Esophagus mucosa (tissue), 1 donor: ENCODE measurements at regions not wholly inside any gene's neighbourhood (a gene's known extent, or its start where the extent isn't known, plus 50 kb on each side); places are given as distances from the start of the nearest gene placed in this dataset.

Experiments
- ATAC-seq: fragments of 200-7000 bp; cut with Tn5 transposase; one replicate; pipeline ENCODE4 v1.9.1; 2020
- donor health status: DM: yes; HTN: yes; CAD: no.

- no peak for ATAC-seq
Measured at GRCh38 chr10:4687397-4687796, 138.6 kb upstream of the AKR1E2 start.

DNA sequence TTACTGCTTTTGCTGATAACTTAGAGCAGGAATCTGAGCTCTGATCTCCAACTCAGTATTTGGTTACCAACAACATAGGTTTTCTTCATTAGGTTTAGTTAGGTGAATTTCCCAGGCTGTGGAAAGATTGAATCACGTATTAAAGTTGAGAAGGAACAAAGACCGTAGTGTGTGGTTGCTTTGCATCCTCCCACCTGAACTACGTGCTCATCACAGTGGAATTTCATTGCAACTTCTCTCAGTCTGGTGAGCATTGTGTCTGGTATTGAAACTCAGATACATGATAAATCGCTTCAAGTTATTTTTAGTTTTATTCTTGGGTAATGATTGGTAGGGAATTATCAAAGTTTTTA lies 139.4 kb upstream of the AKR1E2 start:
- ATAC-seq = peak; percentile 70

- ATAC-seq = no peak
Measured at GRCh38 chr10:4685904-4686643, 139.9 kb upstream of the AKR1E2 start.

- no peak for ATAC-seq
Measured at GRCh38 chr10:4685491-4685890, 140.5 kb upstream of the AKR1E2 start.

- peak; percentile 55 for ATAC-seq
Measured at GRCh38 chr10:4684434-4684833, 141.6 kb upstream of the AKR1E2 start.

GRCh38 chr10:4683838-4684237 lies 142.2 kb upstream of the AKR1E2 start:
- ATAC-seq = no peak

GRCh38 chr10:4683137-4683536 lies 142.9 kb upstream of the AKR1E2 start:
- ATAC-seq = no peak

GRCh38 chr10:4678951-4679671 lies 146.9 kb upstream of the AKR1E2 start:
- ATAC-seq = no peak

- ATAC-seq = peak; percentile 77
Measured at GRCh38 chr10:4678023-4678950, 147.7 kb upstream of the AKR1E2 start.

- peak; percentile 96 for ATAC-seq
Measured at GRCh38 chr10:4677296-4678021, 148.5 kb upstream of the AKR1E2 start.

GRCh38 chr10:4676566-4676965 lies 149.4 kb upstream of the AKR1E2 start:
- no peak for ATAC-seq

DNA sequence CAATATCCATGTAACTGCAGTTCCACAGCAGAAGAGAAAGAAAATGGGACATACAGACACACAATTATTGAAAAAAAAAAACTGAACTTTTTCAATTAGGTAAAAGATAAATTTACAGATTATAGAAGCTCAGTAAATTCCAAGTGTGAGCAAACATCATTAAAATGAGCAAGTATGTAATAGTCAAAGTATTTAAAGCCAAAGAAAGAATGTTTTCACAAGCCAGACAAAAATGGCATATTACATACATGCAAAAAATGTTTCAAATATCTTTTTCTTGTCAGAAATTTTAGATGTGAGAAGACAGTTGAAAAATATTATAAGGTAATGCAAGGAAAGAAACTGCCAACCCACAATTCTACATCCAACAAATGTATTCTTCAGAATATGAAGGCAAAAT lies 150.2 kb upstream of the AKR1E2 start:
- ATAC-seq = no peak

- no peak for ATAC-seq
Measured at GRCh38 chr10:4673279-4674040, 152.5 kb upstream of the AKR1E2 start.

DNA sequence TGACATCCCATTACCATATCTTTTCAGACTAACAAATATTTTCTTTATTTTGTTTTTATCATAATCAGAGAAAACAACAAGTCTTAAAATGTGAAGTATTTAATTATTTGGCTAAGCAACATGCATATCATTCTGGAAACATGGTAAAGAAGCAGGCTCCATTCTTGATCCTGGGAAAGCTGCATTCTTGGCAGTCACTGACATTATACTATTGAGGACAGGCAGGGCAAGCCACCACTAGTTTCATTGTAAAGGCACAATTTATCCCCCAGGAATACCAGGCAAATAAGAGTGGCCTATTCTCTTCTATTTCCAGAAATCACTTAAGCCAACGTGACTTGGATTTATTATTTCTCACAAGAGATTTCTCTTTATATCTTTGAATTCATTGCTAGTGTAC lies 153.8 kb upstream of the AKR1E2 start:
- ATAC-seq = no peak

DNA sequence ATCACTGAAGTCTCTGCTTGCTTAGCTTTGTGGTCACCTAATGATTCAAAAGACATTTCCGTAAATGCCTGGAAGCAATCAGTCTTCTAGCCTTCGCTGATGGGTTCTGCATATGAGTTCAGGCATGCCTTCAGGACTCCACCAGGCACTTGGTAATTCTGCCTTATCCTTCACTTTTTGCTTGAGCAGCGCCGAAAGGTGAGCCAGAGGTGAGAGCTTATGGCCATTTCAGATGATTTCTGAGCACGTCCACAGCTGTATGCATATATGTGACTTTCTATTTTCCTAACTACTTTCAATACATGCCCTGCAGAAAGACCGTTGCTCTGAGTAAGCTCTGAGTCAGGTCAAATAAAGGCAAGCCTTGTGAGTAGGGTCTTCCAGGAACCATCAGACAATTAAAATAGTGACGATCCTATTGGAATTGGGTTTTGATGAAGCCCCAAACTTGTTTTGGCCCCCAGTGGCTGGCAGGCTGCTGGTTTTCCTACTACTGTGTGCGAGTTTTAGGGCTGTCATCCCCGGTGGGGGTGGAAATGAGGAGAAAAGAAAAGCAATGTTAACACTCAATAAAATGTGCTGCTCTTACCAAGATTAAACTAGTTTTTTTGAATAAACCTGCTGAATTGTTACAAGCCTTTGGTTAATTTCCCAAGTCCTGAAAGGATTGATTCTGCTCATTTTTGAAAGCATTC lies 154.4 kb upstream of the AKR1E2 start:
- ATAC-seq = peak; percentile 98

- ATAC-seq = peak; percentile 32
Measured at GRCh38 chr10:4670737-4671136, 155.3 kb upstream of the AKR1E2 start.

DNA sequence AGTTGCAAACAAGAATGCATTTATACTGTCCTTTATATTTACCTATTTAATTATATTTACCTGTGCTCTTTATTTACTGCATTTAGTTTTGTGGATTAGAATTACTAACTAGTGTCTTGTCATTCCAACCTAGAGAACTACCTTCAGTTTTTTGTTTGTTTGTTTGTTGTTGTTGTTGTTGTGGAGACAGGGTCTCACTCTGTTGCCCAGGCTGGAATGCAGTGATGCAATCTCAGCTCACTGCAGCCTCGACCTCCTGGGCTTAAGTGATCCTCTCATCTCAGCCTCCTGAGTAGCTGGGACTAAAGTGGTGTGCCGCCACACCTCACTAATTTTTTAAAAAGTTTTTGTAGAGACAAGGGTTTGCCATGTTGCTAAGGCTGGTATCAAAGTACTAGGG lies 156.4 kb upstream of the AKR1E2 start:
- ATAC-seq = no peak

- ATAC-seq = peak; percentile 100
Measured at GRCh38 chr10:4663162-4663992, 162.6 kb upstream of the AKR1E2 start.

- ATAC-seq = peak; percentile 4
Measured at GRCh38 chr10:4662576-4663161, 163.3 kb upstream of the AKR1E2 start.
